GM12873 (cell line): ENCODE measurements at regions not wholly inside any gene's neighbourhood (a gene's known extent, or its start where the extent isn't known, plus 50 kb on each side); places are given as distances from the start of the nearest gene placed in this dataset.

Experiments used
- CTCF ChIP-seq: IDR thresholded peaks from 2 replicates; pipeline ENCODE4 v1.5.1; 2012; ENCODE audit warnings: low read depth, mild to moderate bottlenecking, moderate library complexity, low read length, control low read depth; ENCODE audit not compliant: insufficient read depth; ENCODE audit errors: missing control alignments

- no peak for TF ChIP-seq CTCF
Measured at GRCh38 chr13:33547035-33547434, 261.5 kb upstream of the STARD13 start.

- no peak for TF ChIP-seq CTCF
Measured at GRCh38 chr13:33548069-33548468, 262.5 kb upstream of the STARD13 start.

GRCh38 chr13:33550276-33550675 is 264.7 kb upstream of the STARD13 start:
- TF ChIP-seq CTCF = no peak

- TF ChIP-seq CTCF = no peak
Measured at GRCh38 chr13:33550885-33551284, 265.3 kb upstream of the STARD13 start.

- TF ChIP-seq CTCF = no peak
Measured at GRCh38 chr13:33554919-33555791, 262.8 kb upstream of the RFC3 start.

- no peak for TF ChIP-seq CTCF
Measured at GRCh38 chr13:33556828-33557227, 261.1 kb upstream of the RFC3 start.

GRCh38 chr13:33560726-33561125 is 257.2 kb upstream of the RFC3 start:
- TF ChIP-seq CTCF = no peak

GRCh38 chr13:33561627-33562026 is 256.3 kb upstream of the RFC3 start:
- no peak for TF ChIP-seq CTCF
